Right kidney (tissue), 1 donor: ENCODE measurements at regions not wholly inside any gene's neighbourhood (a gene's known extent, or its start where the extent isn't known, plus 50 kb on each side); places are given as distances from the start of the nearest gene placed in this dataset.

Source experiments
- DNase-seq: peaks from one replicate; pipeline ENCODE4 v3.0.0-alpha.2; 2016

DNA sequence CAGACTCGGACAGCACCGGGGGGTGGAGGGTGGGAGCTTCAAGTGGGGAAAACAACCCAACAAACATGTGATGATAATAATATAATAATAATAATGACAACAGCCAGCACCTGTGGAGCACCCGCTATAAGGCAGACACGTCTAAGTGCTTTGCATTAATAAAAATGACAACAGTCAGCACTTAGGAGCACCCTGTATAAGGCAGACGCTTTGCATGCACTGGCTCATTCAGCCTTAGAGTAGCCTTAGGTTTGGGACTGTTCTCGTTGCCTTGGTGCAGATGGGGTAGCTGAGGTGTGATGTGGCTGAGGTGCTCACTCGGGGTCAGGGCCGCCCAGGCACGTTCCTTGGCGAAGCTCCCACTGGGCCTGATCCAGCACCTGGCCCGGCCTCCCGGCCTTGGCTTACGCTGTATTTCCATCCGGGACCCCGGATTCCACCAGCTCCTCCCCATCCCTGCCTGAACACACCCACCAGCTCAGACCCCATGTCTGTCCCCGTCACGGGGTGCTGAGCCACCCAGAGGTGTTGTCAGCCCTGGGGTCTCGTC is 144.0 kb upstream of the CIBAR2 start:
- DNase-seq: no peak

DNA sequence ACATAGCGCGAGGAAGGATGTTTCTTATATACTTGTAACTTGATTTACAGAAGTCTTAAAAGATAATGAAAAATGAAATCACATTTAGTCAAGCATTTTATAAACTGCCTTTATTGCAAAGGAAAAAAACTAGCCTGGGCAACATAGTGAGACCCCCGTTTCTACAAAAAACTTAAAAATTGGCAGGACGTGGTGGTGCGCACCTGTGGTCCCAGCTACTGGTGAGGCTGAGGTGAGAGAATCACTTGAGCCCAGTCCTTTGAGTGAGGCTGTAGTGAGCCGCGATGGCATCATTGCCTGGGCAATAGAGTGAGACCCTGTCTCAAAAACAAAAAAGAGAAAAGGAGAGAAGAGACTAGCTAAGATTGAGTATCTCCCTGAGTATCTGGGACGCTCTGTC is 145.2 kb upstream of the CIBAR2 start:
- no peak for DNase-seq

DNA sequence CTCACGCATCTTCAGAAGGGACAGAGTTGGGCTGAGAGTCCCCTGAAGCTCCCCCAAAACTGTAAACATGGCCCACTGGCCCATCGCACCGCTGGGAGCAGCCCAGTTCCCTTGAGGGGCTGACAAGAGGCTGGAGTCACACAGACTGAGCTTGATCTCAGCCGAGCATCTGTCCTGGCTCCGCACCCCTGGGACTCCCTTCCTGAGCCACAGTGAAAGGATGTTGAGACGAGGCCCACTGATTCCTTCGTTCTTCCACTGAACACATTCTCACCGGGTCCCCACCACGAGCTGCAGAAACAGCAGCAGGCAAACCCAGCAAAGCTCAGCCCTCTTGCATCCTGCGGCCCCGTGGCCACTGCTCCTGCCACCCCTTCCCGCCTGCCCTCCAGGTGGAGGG is 145.9 kb upstream of the CIBAR2 start:
- no peak for DNase-seq

DNA sequence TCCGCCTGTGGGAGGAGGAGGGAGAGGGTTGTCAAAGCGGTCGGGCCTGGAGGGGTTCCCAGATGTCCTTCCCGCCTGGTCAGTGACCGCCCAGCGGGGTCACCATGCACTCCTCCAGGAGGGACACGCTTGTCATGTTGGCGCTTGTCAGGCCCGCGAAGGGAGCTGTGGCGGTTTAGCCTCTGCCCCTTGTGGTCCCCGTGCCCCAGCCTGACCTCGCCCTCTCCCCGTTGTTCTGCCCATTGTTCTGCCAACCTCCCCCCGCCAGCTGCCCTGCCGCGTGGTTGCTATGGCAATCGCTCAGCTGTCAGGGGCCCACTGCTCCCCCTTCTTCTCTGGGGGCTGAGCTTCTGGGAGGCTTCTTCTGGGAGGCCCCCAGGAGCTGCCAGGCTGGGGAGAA is 146.4 kb upstream of the CIBAR2 start:
- DNase-seq: no peak

DNA sequence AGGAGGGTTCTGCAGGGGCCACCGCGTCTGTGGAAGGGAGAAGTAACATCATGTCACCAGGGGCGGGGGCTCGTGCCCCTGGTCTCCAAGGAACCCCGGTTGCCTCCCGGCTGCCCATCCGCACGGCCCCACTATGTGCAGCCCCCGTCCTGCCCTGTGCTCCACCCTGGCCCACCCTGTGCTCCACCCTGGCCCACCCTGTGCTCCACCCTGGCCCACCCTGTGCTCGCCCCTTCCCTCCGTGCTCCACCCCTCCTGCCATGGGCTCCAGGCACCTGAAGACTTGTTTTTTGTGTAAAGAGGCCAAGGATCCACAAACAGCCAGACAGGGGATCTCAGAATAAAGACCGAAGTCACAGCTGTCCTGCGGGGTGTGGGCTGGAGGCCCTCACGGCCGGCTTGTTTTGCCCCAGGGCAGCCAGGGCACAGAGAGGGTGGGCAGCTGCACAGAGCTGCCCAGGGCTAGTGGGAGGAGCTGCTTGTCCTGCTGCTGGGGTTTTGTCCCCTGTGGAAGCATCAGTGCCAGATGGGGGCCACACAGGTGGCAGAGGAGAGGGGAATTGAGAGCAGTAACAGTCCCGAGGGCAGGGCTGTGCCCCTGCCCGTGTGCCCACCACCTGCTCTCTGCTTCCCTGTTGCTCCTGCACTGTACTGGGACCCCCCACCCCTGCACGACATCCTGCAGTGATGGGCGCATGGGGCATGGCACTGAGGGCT is 147.0 kb upstream of the CIBAR2 start:
- DNase-seq: no peak

DNA sequence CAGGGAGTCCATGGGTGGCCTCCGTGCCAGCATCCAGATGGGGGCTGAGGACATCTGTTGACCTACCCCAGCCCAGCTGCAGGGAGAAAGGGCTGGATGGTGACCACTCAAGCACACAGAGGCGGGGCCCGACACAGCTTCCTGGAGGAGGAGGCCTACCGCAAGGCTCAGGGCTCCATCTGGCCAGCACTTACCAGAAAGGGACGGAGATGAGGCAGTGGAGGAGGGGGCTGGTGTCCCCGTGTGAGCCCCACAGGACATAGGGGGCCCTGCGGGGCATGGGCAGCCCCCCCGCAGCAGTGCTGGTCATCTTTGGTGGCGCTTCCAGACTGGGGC is 147.5 kb upstream of the CIBAR2 start:
- DNase-seq: no peak

DNA sequence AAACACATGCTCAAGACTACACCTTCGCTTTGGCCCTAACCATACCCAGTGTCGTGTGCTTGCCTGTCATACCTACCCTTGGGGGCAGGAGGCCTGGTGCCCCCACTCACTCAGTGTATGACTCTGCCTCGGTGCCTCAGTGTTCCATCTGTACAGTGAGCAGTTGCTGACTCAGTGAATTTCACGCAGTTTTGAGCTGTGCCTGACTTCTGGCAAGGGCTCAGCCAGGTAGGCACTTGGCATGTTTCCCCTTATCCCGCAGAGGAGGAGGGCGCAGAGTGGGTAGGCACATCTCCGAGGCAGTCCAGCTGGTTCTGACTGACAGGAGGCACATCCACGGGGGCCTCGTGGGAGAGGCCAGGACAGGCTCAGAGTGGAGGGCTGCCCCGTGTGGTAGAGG is 148.9 kb upstream of the CIBAR2 start:
- no peak for DNase-seq

DNA sequence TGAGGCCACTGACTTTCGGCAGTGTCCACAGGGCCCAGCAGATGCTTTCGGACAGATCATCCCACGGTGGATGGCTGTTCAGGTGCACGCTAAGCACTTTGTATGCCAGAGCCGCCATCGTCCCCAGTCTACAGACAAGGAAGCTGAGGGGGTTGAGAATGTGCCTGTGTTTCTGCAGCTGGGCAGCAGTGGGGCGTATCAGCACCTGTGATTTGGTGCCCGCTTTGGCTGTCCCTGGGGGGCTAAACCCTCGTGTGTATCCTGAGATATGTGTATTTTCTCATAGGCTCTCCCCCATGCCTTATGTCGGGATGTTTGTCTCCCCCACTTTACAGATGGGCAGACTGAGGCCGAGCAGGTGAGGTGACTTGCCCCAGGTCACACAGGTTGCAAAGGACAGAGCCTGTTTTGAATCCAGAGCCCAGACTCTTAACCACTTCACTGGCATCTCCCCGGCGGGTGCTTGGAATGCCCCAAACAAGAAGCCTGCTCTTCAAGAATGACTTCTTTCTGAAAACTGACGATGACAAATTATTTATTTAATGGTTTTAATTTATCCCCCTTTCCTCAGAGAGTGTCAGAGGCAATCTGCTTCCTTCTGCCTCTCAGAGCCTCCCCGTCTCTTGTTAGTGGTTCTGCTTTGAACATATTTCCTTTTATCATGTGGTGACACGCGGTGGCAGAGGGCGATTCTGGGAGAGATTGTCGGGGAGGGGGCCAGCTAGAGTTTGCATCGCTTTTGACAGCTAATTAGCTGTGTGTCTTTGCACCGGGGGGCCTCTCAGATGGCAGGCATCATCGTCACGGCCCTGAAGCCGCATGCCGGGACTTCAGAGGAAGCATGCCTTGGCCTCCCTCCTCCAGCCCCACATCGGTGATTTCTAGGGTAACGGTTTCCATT is 149.6 kb upstream of the CIBAR2 start:
- DNase-seq: no peak

DNA sequence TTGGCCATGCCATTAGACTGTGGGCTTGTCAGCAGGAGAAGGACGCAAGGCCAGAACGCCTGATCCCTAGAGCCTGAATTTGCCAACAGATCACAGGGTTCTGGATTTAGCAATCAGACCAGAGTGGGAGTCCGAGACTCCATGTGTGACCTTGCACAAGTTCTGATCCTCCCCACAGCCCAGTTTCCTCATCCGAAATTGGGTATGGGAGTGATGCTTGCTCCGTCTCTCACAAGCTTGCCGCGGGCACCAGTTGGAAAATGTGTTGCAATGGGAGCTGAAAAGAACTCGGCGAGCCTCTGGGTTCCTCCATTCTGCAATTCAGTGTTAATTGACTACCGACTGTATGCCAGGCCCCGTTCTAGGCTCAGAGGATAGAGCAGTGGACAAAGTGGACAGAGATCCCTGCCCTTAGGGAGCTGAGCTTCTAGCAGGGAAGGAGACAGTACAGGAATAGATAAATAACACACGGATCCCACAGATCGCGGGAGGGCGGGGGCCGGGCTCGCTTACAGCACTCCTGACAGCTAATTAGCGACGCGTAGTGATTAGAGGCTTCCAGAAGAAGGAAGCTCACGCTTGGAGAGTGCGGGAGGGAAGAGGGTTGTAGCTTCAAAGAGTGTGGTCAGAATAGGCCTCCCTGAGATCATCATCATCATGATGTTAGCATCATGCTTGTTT is 150.4 kb upstream of the CIBAR2 start:
- no peak for DNase-seq

DNA sequence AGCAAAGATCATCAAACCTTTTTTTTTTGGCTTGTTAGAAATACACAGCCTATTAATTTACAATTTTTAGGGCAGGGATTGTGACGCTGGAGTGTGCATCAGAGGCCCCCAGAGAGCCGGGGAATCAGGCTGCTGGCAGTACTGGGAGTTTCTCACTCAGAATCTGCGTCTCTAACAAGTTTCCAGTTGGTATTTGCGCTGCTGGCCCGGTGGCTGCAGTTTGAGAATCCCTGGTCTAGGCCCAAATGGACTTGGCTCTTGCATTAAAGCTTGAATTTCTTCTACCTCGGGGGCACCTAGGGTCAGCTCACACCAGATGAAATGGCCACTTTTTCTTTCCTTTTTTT is 150.9 kb upstream of the CIBAR2 start:
- no peak for DNase-seq

DNA sequence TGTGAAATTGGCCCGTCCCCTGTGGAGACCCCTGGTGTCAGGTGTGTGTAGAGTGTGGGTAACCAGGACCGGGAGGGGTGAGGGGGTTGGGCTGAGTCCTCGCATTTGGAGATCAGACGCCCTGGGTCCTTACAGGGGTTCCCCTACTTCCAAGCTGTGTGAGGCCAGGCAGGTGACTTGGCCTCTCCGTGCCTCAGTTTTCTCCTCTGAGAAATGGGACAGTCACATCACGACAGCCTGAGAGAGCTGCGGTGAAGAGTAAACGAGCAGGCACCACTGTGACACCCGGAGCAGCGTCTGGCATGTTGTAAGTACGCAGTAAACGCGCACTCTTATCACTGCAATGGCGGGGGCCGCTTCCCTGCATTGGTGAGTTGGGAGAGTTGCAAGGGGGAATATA is 152.5 kb upstream of the CIBAR2 start:
- DNase-seq: no peak

DNA sequence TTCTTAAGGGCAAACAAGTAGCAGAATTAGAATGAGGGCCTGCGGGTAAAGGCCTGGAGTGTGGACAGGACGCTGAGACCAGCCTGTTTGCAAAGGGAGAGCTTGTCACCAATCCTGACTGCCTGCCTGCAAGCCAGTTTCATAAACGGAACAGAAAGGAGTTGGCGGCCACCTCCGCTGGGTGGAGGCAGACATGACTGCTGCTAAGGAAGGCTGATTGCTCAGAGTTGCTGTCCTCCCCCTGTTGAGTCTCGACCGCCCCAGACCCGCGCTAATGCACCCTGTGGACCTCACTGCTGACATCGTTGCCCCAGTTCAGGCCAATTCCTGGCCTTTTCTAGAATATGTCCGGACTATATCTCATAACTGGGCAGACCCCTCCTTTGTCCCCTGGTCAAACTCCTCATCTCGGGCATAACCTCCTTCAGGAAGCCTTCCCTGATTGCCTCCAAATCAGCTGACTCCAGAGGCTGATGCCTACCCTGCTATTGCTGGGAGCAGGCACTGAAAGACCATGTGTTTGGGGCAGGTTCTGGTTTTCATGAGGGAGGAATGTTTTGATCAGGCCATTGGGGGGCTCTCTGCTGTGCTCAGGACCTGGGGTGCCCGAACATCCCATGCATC is 153.0 kb upstream of the CIBAR2 start:
- no peak for DNase-seq

DNA sequence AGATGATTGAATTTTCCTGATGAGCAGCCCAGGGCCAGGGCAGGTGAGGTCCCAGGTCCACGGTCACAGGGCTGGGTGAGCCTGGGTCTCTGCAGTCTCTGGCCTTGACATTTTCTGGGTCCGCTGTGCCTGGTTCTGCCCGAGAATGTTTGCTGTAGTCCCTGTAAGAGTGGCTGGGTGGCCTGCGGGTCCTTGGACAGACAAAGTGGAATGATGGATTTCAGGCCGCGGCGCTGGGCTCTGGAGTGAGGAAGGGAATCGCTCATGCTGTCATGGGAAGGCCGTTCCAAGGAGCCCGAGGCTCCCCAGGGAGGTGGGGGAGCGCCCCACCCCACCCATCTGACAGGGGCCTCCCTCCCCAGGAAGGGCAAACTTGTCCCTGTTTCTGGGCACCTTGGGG is 153.5 kb upstream of the CIBAR2 start:
- no peak for DNase-seq

DNA sequence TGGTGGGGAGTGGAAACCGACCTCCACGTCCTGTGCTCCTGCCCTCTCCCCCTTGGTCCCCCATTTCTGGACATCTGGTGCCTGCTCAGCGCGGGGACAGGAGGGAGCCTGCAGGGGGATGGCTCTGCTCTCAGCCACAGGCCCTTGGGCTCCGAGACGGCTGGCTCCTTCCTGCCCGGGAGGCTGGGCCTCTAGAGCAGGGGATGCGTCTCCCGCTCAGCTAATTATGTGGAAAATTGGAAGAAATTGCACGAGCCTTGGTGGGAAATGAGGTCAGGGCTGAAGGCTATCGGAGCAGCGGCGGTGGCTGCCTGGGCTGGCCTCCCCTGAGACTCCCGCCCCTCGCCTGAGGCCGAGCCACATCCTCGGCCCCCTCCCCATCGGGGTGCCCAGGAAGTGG is 154.6 kb upstream of the CIBAR2 start:
- no peak for DNase-seq

DNA sequence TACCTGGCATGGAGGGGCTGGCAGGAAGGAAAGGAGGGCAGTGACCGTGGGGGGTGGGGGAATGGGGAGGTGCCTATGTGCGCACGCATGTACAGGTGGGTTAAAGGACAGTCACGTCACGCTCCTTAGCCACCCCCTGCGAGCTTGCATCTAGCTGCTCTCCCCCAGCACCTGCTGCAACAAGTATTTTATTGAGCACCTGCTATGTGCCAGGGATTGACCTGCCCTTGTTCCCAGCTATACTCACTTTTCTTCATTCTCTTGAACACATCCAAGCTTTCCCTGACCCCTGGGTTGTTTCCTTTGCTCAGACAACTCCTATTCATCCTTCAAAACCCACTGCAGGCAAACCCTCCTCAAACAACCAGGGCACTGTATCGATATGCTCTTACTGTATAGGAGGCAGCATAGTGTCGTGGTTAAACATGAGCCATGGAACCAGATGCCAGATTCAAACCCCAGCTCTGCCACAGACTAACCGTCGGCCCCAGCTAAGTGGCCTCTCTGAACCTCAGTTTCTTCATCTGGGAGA is 155.2 kb upstream of the CIBAR2 start:
- DNase-seq: no peak

DNA sequence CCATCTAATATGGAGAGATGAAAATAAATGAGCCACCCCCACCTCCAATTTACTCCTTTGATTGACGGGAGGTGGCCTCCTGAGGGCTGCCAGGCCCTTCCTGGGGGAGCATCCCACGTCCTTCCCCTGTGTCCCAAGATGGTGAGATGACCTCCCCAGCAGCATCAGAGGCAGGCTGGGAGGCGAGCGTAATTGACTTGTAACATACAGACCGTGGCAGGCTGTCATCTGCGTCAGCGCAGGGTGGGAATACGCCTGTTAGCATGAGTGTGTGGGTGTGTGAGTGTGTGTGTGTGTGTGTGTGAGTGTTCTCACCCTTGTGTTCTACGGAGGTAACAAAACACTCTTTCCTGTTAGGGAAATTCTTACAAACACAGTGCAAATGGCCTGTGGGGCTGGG is 156.9 kb upstream of the CIBAR2 start:
- DNase-seq: no peak

DNA sequence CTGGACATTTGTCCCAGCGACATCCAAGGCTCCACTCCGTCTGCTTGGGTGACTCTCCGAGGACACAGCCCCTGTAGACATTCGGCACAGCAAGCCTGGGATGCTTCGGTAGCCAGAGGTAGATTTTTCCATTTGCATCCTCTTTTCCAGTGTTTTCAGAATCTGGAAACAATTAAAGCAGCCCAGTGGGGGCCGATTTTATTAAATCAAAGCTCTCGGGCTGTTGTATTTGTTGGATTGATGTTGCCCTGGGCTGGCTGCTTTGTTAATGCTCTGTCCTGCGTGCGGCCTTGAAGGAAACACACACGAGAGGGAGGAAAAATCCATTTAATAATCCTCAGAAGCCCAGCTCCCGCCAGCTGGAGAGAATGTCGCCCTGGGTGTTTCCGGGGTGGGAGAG is 158.1 kb upstream of the CIBAR2 start:
- no peak for DNase-seq

DNA sequence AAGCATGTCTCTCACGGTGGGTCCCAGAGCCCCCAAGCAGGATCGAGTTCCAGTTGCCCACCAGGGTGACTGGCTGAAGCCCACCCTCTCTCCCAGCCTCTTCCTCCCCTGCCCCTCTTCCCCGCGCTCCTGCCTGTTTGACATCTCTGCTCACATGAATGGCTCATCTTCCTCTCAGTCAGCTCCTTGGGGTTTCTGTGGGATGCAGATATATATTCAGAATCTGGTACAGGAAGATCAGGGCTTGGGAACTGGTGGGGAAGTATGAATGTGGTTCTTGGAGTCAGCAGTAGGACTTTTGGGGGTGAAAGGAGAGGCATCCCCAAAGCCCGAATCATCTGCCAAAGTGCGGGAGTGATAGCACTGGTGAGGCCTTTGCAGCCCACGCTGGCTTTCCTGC is 158.9 kb upstream of the CIBAR2 start:
- DNase-seq: no peak

DNA sequence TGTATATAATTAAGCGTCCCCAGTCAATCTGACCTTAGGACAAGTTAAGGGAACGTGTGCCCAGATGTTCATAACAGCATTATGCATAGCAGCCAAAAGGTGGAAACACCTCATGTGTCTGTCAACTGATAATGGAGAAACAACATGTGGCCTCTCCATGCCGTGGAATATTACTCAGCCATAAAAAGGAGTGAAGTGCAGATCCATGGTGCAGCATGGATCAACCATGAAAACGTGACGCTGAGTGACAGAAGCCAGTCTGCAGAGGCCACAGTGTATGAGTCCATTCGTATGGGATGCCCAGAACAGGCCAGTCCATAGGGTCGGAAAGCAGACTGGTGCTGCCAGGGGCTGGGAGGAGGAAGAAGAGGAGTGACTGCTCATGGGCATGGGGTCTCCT is 161.0 kb upstream of the CIBAR2 start:
- no peak for DNase-seq

DNA sequence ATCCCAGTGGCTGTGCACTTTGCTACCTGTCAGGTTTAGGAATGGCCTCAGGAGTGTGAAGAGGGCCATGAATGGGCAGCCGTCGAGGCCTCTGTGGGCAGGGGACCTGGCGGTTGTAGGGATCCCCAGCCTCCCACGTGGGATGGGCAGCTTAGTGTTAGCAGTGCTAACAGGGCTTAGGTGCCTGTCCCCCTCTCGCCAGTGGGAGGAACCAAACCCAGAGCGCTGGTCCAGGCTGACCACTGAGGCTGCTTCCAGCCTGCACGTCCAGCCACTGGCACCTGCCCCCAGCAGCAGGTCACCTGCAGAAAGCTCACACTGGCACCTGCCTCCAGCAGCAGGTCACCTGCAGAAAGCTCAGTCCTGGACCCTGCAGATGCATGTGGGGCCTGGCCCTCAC is 162.2 kb upstream of the CIBAR2 start:
- DNase-seq: no peak

DNA sequence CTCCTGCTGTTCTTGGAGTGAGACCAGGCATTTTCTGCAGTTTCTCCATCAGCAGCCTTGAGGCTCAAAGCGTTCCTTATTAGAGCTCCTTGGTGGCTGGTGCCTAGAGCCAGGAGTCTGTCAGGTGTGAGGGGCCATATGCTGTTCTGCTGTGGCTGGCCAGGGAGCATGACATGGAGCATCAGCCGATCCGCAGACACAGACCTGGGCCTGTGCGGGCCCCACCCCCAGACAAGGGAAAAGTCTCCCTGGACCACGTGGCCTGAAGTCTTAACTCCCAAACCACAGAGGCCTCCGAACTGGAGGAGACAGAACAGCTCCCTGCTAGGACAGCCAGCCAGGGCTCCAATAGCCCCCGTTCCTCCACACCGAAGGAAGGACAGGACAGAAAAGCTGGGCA is 162.7 kb upstream of the CIBAR2 start:
- DNase-seq: no peak

DNA sequence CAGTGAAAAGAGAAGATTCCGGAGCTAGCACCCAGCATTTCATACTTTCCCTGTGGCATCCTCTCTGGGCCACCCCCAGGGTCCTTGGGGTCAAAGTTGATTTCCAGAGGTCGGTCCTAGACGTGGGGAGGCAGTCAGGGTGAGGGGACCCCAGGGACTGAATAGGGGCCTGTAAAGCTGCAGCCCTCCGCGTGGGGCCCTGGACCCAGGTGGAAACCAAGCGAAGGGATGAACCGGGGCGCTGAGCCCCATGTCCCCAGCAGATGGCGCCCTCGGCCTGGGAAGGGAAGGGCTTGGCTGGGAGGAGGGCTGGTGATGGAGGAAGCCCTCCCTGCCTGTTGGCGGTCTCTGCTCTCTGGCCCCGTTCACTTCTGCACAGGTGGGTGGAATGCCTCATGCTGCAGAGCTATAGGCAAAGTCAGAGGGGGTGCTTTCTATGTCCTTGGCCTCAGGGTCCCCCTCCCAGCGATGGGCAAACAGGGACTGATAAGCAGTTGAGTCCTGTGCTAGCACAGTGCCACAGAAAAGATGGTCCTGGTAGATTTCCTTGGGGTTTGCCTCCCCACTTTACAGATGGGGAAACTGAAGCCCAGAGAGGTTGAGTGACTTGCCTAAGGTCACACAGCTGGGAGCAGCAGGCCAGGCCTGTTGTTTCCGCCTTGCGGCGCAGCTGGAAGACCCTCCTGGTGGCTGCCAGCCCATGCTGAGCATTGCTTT is 163.4 kb upstream of the CIBAR2 start:
- DNase-seq: peak; percentile 71
